ENCODE measurements at regions not wholly inside any gene's neighbourhood (a gene's known extent, or its start where the extent isn't known, plus 50 kb on each side); places are given as distances from the start of the nearest gene placed in this dataset.

DNA sequence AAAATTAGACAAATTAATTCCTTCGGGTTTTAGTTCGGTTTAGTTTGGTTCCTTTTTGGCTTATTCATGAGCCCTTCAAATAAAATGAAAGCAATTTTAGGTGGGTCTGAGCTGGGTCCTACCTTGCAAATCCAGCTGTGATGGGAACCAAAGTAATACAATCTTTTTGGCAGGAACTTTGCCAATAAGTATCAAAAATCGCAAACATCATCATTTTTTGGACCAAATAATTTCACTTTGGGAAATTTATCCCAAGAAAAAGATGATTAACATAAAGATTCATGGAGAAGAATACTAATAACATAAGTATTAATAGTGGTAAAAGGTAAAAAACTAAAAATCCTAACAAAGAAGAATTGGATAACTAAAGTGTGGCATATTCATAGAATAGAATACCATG is 67.8 kb upstream of the MYOCD start:
- DNase-seq: no peak

GRCh38 chr17:12599186-12599920 is 66.3 kb upstream of the MYOCD start:
- DNase-seq: no peak

DNA sequence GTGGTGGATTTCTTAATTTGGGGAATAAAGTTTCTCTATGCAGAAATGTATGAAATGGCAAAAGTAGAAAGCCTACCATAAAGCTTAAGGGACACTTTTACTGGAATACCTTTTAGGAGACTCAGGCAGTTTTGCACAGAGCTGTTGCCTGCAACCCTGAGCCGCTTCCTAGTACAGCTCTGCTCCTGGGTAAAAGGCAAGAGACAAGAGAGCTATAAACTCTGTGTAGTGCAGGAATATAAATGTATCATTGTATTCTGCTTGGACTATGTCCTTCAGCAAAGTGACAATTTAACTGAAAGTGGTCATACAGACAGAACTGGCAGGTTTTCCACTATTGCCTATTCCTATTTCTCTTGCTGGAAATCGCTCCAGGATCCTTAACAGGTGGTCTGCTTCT is 65.3 kb upstream of the MYOCD start:
- DNase-seq: no peak

DNA sequence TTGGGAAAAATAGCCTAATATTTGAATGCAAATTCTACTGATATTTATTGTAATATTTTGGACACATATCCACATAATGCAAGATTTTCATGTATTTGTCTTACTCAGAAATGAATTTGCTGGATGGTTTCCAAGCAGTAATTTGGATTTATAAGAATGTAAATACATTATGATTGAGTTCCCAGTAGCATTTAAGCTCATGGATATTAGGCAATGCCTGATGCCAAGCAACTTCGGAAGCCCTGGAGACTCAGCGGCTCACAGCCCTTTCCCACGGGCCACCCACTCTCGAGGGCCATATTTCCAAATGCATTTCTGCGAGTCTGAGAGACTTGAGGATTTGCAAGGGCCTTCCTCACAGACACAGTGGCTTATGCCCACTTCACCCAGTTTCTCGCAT is 62.1 kb upstream of the MYOCD start:
- no peak for DNase-seq

DNA sequence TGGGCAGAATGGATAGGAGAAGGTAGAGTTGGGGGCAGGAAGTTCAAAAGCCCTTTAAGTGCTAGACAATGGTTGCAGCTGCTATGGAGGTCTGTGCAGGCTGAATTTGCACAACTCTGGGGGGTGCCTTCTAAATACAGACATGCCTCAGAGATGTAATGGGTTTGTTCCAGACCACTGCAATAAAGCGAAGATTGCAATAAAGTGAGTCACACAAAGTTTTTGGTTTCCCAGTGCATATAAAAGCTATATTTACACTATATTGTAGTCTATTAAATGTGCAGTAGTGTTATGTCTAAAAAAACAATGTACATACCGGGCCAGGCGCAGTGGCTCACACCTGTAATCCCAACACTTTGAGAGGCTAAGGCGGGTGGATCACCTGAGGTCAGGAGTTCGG is 60.5 kb upstream of the MYOCD start:
- no peak for DNase-seq

DNA sequence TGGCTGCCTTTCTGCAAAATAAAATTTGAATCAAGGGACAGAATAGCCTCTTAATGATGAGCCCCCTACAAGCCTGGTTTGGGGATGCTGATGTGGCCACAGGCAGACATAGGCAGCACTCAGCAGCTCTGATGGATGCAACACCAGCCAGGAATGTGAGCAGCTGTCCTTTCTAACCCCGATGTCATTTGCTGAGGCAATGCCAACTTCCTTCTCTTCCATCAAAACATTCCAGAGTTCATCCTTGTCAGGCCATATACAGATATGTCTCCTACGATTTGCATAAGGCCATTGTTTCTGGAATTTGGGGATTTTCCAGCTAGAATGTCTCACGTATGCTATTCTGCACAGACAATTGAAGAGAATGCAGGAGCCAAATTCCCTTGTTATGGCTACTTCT is 52.1 kb upstream of the MYOCD start:
- no peak for DNase-seq
